ENCODE measurements at regions not wholly inside any gene's neighbourhood (a gene's known extent, or its start where the extent isn't known, plus 50 kb on each side); places are given as distances from the start of the nearest gene placed in this dataset.

DNA sequence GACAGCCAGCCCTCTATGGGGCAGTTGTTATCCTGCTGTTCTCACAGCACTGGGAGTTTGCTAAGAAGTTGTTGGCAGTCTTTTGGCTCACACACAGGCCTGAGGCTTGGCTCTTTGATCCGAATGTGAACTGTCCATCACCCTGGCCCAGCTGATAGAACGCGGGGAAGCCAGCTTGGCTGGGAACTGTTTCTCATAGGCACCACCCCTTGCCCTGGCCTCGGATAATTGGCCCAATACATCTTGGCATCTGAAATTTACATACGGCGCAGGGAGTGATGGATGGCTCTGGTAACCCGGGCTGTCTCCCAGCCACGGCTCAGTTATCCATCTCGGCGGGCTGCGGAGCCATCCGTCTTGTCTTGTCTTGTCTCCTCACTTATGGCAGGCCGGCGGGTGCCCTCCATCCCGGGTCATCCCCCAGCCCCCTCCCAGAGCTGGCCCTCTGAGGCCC, 164.1 kb downstream of the PHETA1 start:
- H3K27me3 ChIP-seq (ENCODE audit: control insufficient read depth in 3 of 3, insufficient read depth in 3 of 3, low read length in 2 of 3): peaks cover 6 to 26% (median 23%) of the 10 kb centered on the region in 3 donors
- DNase-seq: peak; percentile 77 to 86 (median 84)
- H3K9ac ChIP-seq (ENCODE audit: insufficient read depth in 1 of 2, low read length in 2 of 2): no peak overlapping the region
- TF ChIP-seq, protein P1, sequence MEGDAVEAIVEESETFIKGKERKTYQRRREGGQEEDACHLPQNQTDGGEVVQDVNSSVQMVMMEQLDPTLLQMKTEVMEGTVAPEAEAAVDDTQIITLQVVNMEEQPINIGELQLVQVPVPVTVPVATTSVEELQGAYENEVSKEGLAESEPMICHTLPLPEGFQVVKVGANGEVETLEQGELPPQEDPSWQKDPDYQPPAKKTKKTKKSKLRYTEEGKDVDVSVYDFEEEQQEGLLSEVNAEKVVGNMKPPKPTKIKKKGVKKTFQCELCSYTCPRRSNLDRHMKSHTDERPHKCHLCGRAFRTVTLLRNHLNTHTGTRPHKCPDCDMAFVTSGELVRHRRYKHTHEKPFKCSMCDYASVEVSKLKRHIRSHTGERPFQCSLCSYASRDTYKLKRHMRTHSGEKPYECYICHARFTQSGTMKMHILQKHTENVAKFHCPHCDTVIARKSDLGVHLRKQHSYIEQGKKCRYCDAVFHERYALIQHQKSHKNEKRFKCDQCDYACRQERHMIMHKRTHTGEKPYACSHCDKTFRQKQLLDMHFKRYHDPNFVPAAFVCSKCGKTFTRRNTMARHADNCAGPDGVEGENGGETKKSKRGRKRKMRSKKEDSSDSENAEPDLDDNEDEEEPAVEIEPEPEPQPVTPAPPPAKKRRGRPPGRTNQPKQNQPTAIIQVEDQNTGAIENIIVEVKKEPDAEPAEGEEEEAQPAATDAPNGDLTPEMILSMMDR (IDR thresholded peaks at IDR 0.05; ENCODE audit: control extremely low read depth, extremely low read depth): no peak
- ATAC-seq (ENCODE audit: insufficient read depth, low FRiP score): no peak
- H3K27ac ChIP-seq (ENCODE audit: low read depth in 1 of 2, low read length in 1 of 2): no peak overlapping the region
- H3K4me1 ChIP-seq (ENCODE audit: control insufficient read depth in 5 of 5, insufficient read depth in 5 of 5, low read length in 5 of 5): peaks cover 0 to 29% (median 10%) of the 10 kb centered on the region in 5 donors
- no peaks in the 10 kb centered on the region for H3K36me3 ChIP-seq (ENCODE audit: control insufficient read depth in 4 of 4, insufficient read depth in 4 of 4, low read length in 4 of 4)
- H3K4me3 ChIP-seq: no peak overlapping the region
- WGBS, 2 donors: 45 to 78% methylated on average over 15 of the region's 15 CpGs
- no peaks in the 10 kb centered on the region for H3K9me3 ChIP-seq (ENCODE audit: control insufficient read depth in 4 of 4, insufficient read depth in 3 of 4, low read length in 3 of 4)

DNA sequence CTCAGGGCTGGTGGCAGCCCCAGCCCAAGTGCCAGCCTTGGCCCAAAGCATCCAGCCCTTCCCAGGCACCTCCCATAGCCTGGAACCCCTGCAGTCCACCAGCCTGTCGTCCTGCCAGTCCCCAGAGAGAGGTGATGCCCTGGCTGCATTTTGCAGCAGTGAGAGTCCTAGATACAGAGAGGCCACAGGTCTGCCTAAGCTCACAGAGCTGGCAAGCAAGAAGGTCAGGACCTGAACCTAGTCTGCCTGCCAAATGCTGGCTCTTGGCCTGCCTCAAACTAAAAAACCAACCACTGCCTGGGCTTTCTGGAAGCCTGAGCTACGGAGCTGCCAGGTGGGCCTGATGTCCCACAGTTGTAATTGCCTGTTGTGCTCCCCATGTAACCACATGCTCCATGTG, 164.9 kb downstream of the PHETA1 start:
- WGBS, 2 donors: 60 to 89% methylated on average over 2 of the region's 2 CpGs
- TF ChIP-seq, protein P1 (IDR thresholded peaks at IDR 0.05; ENCODE audit: control extremely low read depth, extremely low read depth): no peak
- ATAC-seq (ENCODE audit: insufficient read depth, low FRiP score) (no peak), DNase-seq (no peak)
- no peak overlapping the region for H3K9ac ChIP-seq (ENCODE audit: insufficient read depth in 1 of 2, low read length in 2 of 2)
- peaks cover 0 to 22% (median 6%) of the 10 kb centered on the region in 5 donors for H3K4me1 ChIP-seq (ENCODE audit: control insufficient read depth in 5 of 5, insufficient read depth in 5 of 5, low read length in 5 of 5)
- no peaks in the 10 kb centered on the region for H3K9me3 ChIP-seq (ENCODE audit: control insufficient read depth in 4 of 4, insufficient read depth in 3 of 4, low read length in 3 of 4)
- H3K27me3 ChIP-seq (ENCODE audit: control insufficient read depth in 3 of 3, insufficient read depth in 3 of 3, low read length in 2 of 3): peaks cover 6 to 26% (median 23%) of the 10 kb centered on the region in 3 donors
- H3K4me3 ChIP-seq: no peak overlapping the region
- H3K27ac ChIP-seq (ENCODE audit: low read depth in 1 of 2, low read length in 1 of 2): no peak overlapping the region
- no peaks in the 10 kb centered on the region for H3K36me3 ChIP-seq (ENCODE audit: control insufficient read depth in 4 of 4, insufficient read depth in 4 of 4, low read length in 4 of 4)

GRCh38 chr12:111203446-111203845, 165.4 kb downstream of the PHETA1 start:
- H3K27me3 ChIP-seq (ENCODE audit: control insufficient read depth in 3 of 3, insufficient read depth in 3 of 3, low read length in 2 of 3): peaks cover 6 to 25% (median 21%) of the 10 kb centered on the region in 3 donors
- 60 to 65% methylated on average over 4 of the region's 4 CpGs for WGBS, 2 donors

More at GRCh38 chr12:111203446-111203845, 165.4 kb downstream of the PHETA1 start:
- Histone ChIP-seq H3K27ac (ENCODE audit: low read depth in 1 of 2, low read length in 1 of 2) (no peak overlapping the region), H3K4me1 (ENCODE audit: control insufficient read depth in 5 of 5, insufficient read depth in 5 of 5, low read length in 5 of 5) (peaks cover 0 to 17% (median 6%) of the 10 kb centered on the region in 5 donors), H3K4me3 (no peak overlapping the region), H3K9me3 (ENCODE audit: control insufficient read depth in 4 of 4, insufficient read depth in 3 of 4, low read length in 3 of 4) (no peaks in the 10 kb centered on the region), H3K9ac (ENCODE audit: insufficient read depth in 1 of 2, low read length in 2 of 2) (no peak overlapping the region), H3K36me3 (ENCODE audit: control insufficient read depth in 4 of 4, insufficient read depth in 4 of 4, low read length in 4 of 4) (no peaks in the 10 kb centered on the region)
- DNase-seq: no peak
- TF ChIP-seq, protein P1 (IDR thresholded peaks at IDR 0.05; ENCODE audit: control extremely low read depth, extremely low read depth): no peak
- ATAC-seq (ENCODE audit: insufficient read depth, low FRiP score): no peak

Data from lung (tissue), 11 donors.